C4-2B (cell line): ENCODE measurements at regions not wholly inside any gene's neighbourhood (a gene's known extent, or its start where the extent isn't known, plus 50 kb on each side); places are given as distances from the start of the nearest gene placed in this dataset.
A peak's percentile ranks its signal among the peaks of the same experiment; 100 is the strongest.
"Not testable (repeated sequence)": the region's sequence is repeated elsewhere in the genome, so short reads cannot be mapped to it uniquely, and the experiment has no call there.

ENCODE experiments used
- H3K27ac ChIP-seq: fragments of 450-650 bp; 2 replicates; pipeline ENCODE4 v1.5.1; 2017
- ZFX ChIP-seq: fragments of 450-650 bp; IDR thresholded peaks from 2 replicates; pipeline ENCODE4 v1.6.1; 2017
- TF ChIP-seq, protein P1 (sequence below): fragments of 450-650 bp; conservative IDR thresholded peaks from 2 replicates; pipeline ENCODE4 v1.5.1; 2017; ENCODE audit warnings: mild to moderate bottlenecking

DNA sequence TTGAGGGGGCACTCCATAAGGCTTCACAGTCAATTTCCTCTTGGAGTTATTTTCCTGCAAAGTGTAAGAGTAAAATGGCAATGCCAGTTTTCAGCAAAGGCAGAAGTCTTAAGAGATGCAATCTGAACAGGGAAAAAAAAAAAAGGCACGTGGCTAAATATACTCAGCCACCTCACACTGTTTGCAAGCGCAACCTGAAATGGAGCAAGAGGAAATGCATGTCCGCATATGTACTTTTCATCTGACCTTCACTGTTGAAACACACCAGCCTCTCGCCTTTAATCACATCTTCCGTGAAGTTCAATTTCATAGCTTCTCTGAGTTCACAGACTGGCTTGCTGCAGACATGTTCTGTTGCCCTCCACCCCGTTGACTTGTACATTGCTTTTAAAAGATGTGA is 101.4 kb downstream of the KATNIP start:
- peak overlapping the region; percentile 73 for H3K27ac ChIP-seq
- TF ChIP-seq ZFX, result no peak
- TF ChIP-seq, protein P1, sequence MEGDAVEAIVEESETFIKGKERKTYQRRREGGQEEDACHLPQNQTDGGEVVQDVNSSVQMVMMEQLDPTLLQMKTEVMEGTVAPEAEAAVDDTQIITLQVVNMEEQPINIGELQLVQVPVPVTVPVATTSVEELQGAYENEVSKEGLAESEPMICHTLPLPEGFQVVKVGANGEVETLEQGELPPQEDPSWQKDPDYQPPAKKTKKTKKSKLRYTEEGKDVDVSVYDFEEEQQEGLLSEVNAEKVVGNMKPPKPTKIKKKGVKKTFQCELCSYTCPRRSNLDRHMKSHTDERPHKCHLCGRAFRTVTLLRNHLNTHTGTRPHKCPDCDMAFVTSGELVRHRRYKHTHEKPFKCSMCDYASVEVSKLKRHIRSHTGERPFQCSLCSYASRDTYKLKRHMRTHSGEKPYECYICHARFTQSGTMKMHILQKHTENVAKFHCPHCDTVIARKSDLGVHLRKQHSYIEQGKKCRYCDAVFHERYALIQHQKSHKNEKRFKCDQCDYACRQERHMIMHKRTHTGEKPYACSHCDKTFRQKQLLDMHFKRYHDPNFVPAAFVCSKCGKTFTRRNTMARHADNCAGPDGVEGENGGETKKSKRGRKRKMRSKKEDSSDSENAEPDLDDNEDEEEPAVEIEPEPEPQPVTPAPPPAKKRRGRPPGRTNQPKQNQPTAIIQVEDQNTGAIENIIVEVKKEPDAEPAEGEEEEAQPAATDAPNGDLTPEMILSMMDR, result no peak

DNA sequence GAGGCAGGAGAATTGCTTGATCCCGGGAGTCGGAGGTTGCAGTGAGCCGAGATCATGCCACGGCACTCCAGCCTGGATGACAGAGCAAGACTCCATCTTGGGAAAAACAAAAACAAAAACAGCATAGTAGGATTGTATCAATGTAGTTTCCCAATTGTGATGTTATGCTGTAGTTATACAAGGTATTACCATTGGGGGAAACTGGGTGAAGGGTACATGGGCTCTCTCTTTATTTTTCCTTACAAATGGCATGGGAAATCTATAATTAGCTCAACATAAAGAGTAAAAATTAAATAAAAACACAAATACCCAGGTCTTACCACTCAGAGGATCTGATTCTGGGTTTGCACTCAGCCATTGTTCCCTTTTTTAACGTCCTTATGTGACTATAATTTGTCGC is 107.9 kb downstream of the KATNIP start:
- H3K27ac ChIP-seq, result no peak overlapping the region
- TF ChIP-seq, protein P1, result no peak
- no peak for TF ChIP-seq ZFX

DNA sequence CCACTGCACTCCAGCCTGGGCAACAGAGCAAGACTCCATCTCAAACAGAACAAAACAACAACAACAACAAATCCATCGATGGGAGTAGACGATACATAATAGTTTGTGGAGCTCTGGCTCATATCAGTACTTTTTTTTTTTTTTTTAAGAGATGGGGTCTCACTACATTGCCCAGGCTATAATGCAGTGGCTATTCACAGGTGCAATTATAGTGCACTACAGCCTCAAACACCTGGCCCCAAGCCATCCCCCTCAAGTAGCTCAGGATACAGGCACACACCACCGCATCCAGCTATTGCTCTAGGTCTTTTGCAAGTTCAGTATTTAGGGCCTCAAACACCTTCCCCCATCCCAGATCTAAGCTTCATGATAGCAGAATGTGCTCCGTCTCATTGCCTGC is 110.6 kb downstream of the KATNIP start:
- TF ChIP-seq, protein P1, result no peak
- TF ChIP-seq ZFX, result no peak
- H3K27ac ChIP-seq, result no peak overlapping the region

DNA sequence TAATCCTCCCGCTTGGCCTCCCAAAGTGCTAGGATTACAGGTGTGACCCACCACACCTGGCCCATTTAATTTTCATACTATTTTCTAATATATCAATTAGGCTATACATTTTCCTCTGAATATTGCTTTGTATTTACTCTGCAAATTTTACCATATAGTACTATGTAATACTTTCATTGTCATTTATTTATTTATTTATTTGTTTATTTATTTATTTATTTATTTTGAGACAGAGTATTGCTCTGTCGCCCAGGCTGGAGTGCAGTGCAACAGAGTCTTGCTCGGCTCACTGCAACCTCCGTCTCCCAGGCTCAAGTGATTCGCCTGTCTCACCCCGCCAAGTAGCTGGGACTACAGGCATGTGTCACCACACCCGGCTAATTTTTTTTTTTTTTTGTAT is 113.3 kb downstream of the KATNIP start:
- not testable (repeated sequence) for H3K27ac ChIP-seq

DNA sequence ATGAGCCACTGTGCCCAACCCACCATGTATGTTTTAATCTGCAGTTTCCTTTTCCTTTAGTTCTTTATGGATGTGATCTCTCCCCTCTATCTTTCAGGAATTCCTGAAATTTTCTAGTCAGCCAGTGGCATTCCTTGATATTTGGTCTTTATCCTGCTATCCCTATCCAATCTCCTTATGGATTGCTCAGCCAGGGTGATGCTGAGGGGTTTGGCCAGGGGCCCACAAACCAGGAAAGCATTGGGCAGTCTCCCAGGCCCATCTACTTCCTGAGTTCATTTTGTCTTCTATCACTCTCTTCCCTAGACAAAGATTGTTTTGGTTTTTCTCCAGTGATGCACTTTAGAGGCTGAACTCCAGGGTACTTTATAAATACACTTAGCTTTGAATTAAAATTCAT is 115.9 kb downstream of the KATNIP start:
- TF ChIP-seq ZFX, result no peak
- TF ChIP-seq, protein P1, result no peak
- no peak overlapping the region for H3K27ac ChIP-seq

DNA sequence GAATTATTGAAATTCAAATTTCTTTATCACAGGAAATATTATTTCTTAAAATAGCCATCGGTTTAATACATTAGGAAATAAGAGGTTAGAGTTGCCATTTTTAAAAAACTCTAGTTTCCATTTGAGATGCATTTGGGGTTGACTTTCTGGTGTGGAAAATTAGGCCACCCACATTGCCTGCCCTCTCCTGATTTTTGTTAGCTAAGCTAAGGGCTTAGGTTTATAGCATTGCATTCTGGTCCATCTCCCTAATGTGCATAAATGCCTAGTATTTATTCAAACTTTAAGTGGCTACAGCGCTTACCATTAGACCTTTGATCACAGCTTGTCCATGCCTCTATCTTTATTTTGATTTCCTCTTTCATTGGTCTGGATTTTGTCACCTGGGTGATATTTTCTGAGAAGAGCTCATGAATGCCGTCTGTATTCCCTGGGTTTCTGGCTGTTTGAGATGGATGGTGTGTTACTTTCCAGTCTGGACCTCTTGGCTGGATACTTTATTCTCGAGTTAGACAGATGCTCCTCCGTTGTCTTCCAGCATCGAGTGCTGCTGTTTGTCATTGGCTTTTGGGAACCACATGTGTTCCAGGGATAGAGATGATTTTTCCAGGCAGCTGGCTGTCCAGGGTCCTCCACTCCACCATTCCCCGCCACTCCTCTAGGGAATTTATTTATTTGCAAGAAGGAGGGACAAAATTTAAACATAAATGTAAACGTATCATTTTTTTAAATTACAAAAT is 120.3 kb downstream of the KATNIP start:
- no peak for TF ChIP-seq ZFX
- TF ChIP-seq, protein P1, result no peak
- H3K27ac ChIP-seq, result no peak overlapping the region

DNA sequence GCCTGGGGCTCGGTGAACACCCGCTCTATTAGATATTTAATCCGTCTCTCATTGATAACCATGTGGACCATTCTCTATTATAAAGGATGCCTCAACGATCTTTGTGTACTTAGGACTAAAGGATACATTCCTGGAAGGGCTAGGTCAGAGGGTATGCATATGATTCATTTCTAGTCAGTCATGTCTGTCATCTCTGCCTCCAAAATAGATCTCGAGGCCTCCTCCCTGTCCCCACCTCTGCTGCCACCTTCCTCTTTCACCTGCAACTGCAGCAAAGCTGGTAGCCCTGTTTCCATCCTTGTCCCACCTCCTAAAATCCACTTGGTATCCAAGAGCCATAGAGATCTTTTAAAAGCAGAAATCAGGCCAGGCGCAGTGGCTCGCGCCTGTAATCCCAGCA is 121.5 kb downstream of the KATNIP start:
- no peak for TF ChIP-seq ZFX
- TF ChIP-seq, protein P1, result no peak; the same call in 1 of the 2 replicates
- H3K27ac ChIP-seq, result no peak overlapping the region

DNA sequence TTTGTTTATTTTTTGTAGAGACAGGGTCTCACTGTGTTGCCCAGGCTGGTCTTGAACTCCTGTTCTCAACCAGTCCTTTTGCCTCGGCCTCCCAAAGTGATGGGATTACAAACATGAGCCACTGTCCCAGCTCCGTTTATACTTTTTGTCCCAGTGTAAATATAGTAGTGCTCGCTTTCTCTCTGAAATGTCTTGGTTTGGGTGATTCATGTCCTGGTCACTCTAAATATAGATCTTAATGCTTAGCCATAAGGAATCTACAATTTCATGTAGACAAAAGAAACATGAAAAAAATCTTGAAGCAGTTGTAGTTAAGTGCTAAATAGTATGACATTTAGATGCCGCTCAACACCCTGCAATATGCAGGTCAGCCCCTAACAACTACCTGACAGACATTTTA is 126.9 kb downstream of the KATNIP start:
- H3K27ac ChIP-seq, result no peak overlapping the region
- no peak for TF ChIP-seq ZFX
- TF ChIP-seq, protein P1, result no peak
